ENCODE measurements at regions not wholly inside any gene's neighbourhood (a gene's known extent, or its start where the extent isn't known, plus 50 kb on each side); places are given as distances from the start of the nearest gene placed in this dataset.

GRCh38 chr5:3925935-3926334 lies 330.3 kb downstream of the IRX1 start:
- no peak for TF ChIP-seq CTCF (IDR thresholded peaks at IDR 0.05)
- no peak for TF ChIP-seq POLR2A (IDR thresholded peaks at IDR 0.05)

Data from Peyer's patch (tissue), 4 donors.